GM23338 (cell line): ENCODE measurements at regions not wholly inside any gene's neighbourhood (a gene's known extent, or its start where the extent isn't known, plus 50 kb on each side); places are given as distances from the start of the nearest gene placed in this dataset.

Experiments used
- ATAC-seq: fragments of 200-7000 bp; cut with Tn5 transposase; 3 replicates; pipeline ENCODE4 v1.9.1; 2020
- DNase-seq: peaks from one replicate; pipeline ENCODE4 v3.0.0-alpha.2; 2015; ENCODE audit warnings: low spot score
- H2AFZ ChIP-seq: fragments of 200-600 bp; sonication (generic); 2 replicates; pipeline ENCODE4 v1.8.0; 2016; ENCODE audit warnings: antibody characterized with exemption, mild to moderate bottlenecking, moderate library complexity
- H3F3A ChIP-seq: fragments of 200-600 bp; sonication (generic); replicated peaks from 2 replicates; pipeline ENCODE4 v1.8.0; 2017; ENCODE audit warnings: antibody characterized with exemption, mixed run types, low read depth
- H3K27ac ChIP-seq: fragments of 200-600 bp; sonication (generic); 2 replicates; pipeline ENCODE4 v1.6.1; 2016; ENCODE audit warnings: low read depth
- H3K27me3 ChIP-seq: fragments of 200-600 bp; sonication (generic); 2 replicates; pipeline ENCODE4 v1.8.0; 2016; ENCODE audit warnings: mild to moderate bottlenecking, mixed run types, moderate library complexity; ENCODE audit not compliant: insufficient read depth
- H3K36me3 ChIP-seq: fragments of 200-600 bp; sonication (generic); 2 replicates; pipeline ENCODE4 v1.8.0; 2016; ENCODE audit warnings: mild to moderate bottlenecking; ENCODE audit not compliant: insufficient read depth
- H3K4me1 ChIP-seq: fragments of 200-600 bp; sonication (generic); 2 replicates; pipeline ENCODE4 v1.8.0; 2016; ENCODE audit warnings: mild to moderate bottlenecking, moderate library complexity; ENCODE audit not compliant: insufficient read depth
- H3K4me2 ChIP-seq: fragments of 200-600 bp; sonication (generic); 2 replicates; pipeline ENCODE4 v1.7.1; 2017; ENCODE audit warnings: mixed run types
- H3K4me3 ChIP-seq: fragments of 200-600 bp; sonication (generic); 2 replicates; pipeline ENCODE4 v1.6.1; 2016; ENCODE audit warnings: mixed run types
- H3K79me2 ChIP-seq: fragments of 200-600 bp; sonication (generic); replicated peaks from 2 replicates; pipeline ENCODE4 v1.8.0; 2017; ENCODE audit warnings: mild to moderate bottlenecking; ENCODE audit not compliant: insufficient read depth
- H3K9me2 ChIP-seq: fragments of 200-600 bp; sonication (generic); 2 replicates; pipeline ENCODE4 v1.8.0; 2017; ENCODE audit not compliant: insufficient read depth
- H4K20me1 ChIP-seq: fragments of 200-600 bp; sonication (generic); replicated peaks from 2 replicates; pipeline ENCODE4 v1.8.0; 2017; ENCODE audit warnings: mild to moderate bottlenecking; ENCODE audit not compliant: insufficient read depth
- H3K27ac Mint-ChIP-seq: 2 replicates; pipeline ENCODE4 v1.8.0; 2020; ENCODE audit warnings: inconsistent platforms, mild to moderate bottlenecking, moderate library complexity, mixed read lengths
- H3K27me3 Mint-ChIP-seq: 3 replicates; pipeline ENCODE4 v1.8.0; 2022; ENCODE audit warnings: low read depth, mild to moderate bottlenecking, moderate library complexity, mixed read lengths, inconsistent platforms; ENCODE audit not compliant: insufficient read depth, poor library complexity
- H3K36me3 Mint-ChIP-seq: 3 replicates; pipeline ENCODE4 v1.8.0; 2021; ENCODE audit warnings: low read depth, mild to moderate bottlenecking, inconsistent platforms, moderate library complexity, mixed read lengths
- H3K4me1 Mint-ChIP-seq: 3 replicates; pipeline ENCODE4 v1.8.0; 2020; ENCODE audit warnings: mild to moderate bottlenecking, inconsistent platforms, mixed read lengths
- H3K4me3 Mint-ChIP-seq: 3 replicates; pipeline ENCODE4 v1.8.0; 2021; ENCODE audit warnings: moderate library complexity, mild to moderate bottlenecking, inconsistent platforms, mixed read lengths
- H3K9me3 Mint-ChIP-seq: 3 replicates; pipeline ENCODE4 v1.8.0; 2020; ENCODE audit warnings: moderate library complexity, mild to moderate bottlenecking, inconsistent platforms, mixed read lengths
- CTCF ChIP-seq, 2 experiments: fragments of 200-600 bp in 1 of 2; sonication (generic) in 1 of 2; conservative IDR thresholded peaks; 2 replicates each; pipeline versions ENCODE4 v1.5.1 to v1.6.1; 2016 to 2017; ENCODE audit warnings: antibody characterized with exemption in 2 of 2, low read depth in 2 of 2, mild to moderate bottlenecking in 2 of 2, moderate library complexity in 1 of 2
- ZNF331 ChIP-seq: fragments of 250-450 bp; sonication (Bioruptor Pico); IDR thresholded peaks from 2 replicates; pipeline ENCODE4 v1.5.0; 2020; ENCODE audit warnings: low read depth, mild to moderate bottlenecking, moderate library complexity
- ZNF462 ChIP-seq: fragments of 250-450 bp; sonication (Bioruptor Pico); IDR thresholded peaks from 2 replicates; pipeline ENCODE4 v1.5.0; 2020; ENCODE audit warnings: mild to moderate bottlenecking, moderate library complexity

- TF ChIP-seq CTCF (conservative IDR thresholded peaks at IDR 0.05; ENCODE audit: low read depth in 2 of 2) = no peak
Measured at GRCh38 chr2:185242462-185242861, 496.1 kb upstream of the FSIP2 start (continued).

- no peaks in the 10 kb centered on the region for H3K9me2 ChIP-seq
- Mint-ChIP-seq H3K36me3 (no peaks in the 10 kb centered on the region), H3K4me3 (no peak overlapping the region), H3K27me3 (no peaks in the 10 kb centered on the region), H3K4me1 (no peaks in the 10 kb centered on the region), H3K27ac (no peak overlapping the region), H3K9me3 (no peaks in the 10 kb centered on the region; the same call in 2 of the 3 replicates)
- no peak overlapping the region for H3K4me2 ChIP-seq
- no peak overlapping the region for H3K27ac ChIP-seq
- H3K79me2 ChIP-seq = no peaks in the 10 kb centered on the region
- no peaks in the 10 kb centered on the region for H4K20me1 ChIP-seq
- TF ChIP-seq ZNF331 (CRISPR knock-in tag) (no peak), ZNF462 (CRISPR knock-in tag) (no peak)
- ATAC-seq = no peak
- no peaks in the 10 kb centered on the region for H3K36me3 ChIP-seq
- H3K27me3 ChIP-seq = no peaks in the 10 kb centered on the region
- H3K4me3 ChIP-seq = no peak overlapping the region
- no peak for DNase-seq
- H2AFZ ChIP-seq = no peak overlapping the region
- H3F3A ChIP-seq = no peaks in the 10 kb centered on the region
- H3K4me1 ChIP-seq = no peaks in the 10 kb centered on the region
Measured at GRCh38 chr2:185245216-185245615, 493.4 kb upstream of the FSIP2 start.
